ENCODE measurements at regions not wholly inside any gene's neighbourhood (a gene's known extent, or its start where the extent isn't known, plus 50 kb on each side); places are given as distances from the start of the nearest gene placed in this dataset.

- no peak for TF ChIP-seq CTCF (IDR thresholded peaks at IDR 0.05; ENCODE audit: low read depth, low read length, poor library complexity, severe bottlenecking)
- no peak for TF ChIP-seq EZH2phosphoT487 (IDR thresholded peaks at IDR 0.05; ENCODE audit: borderline replicate concordance, low read length)
These were observed 794.4 kb upstream of the ID2 start for GRCh38 chr2:7887441-7887840.

Measured in DOHH2 (cell line).